HG03469 (cell line): ENCODE measurements at regions not wholly inside any gene's neighbourhood (a gene's known extent, or its start where the extent isn't known, plus 50 kb on each side); places are given as distances from the start of the nearest gene placed in this dataset.

Experiments used
- ATAC-seq: cut with Tn5 transposase; IDR thresholded peaks from one replicate; pipeline ENCODE4 v1.9.1; 2021; ENCODE audit warnings: mild to moderate bottlenecking, moderate library complexity, moderate number of reproducible peaks; ENCODE audit not compliant: unreplicated experiment

GRCh38 chr2:104658144-104658835 is 195.6 kb upstream of the POU3F3 start:
- no peak for ATAC-seq

DNA sequence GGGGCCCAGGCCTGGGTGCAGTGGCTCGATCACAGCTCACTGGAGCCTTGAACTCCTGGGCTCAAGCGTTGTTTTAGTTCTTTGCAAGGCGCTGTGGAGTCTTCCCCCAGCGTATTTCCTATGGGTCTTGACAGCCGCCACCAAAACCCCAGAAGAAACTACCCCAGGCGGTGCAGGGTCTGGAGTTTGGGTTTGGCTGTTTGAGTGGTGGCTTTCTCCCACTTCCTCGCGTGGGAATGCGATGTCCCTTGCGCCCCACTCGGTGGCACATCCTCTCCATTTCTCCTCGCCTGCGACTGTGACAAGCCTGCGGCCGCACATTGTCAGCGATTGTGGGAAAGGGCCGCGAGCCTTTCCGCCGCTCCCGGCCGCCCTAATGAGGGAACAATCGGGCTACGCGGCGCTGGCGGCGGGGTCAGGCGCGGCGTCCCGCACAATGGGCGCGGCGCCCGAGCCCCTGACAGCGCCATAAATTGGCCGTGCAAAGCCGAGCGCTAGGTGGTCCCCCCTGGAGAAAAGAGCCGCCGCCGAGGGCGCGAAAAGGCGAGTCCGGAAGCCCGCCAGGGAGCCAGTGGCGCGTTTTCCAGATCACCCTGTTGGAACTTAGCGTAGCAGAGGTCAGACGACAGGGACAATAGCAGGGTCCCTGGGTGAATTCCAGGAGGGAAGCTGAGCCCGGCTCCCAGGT is 194.9 kb upstream of the POU3F3 start:
- no peak for ATAC-seq

GRCh38 chr2:104660991-104661390 is 192.9 kb upstream of the POU3F3 start:
- no peak for ATAC-seq

DNA sequence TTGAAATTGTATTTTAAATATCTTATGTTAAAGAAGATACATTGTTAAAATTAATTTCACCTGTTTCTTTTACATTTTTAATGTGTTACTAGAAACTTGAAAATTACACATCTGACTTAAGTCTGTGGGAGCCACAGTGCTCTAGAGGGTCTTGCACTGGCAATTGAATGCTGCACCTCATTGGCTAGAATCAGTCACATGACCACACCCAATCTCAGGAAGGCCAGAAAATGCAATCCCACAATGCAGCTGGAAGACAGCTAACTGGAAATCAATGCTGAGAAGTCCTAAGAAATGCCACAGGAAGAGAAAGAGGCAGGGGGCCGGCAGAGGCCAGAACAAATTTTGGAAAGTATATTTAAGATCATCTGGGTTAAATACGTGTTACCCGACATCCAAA is 189.2 kb upstream of the POU3F3 start:
- no peak for ATAC-seq

DNA sequence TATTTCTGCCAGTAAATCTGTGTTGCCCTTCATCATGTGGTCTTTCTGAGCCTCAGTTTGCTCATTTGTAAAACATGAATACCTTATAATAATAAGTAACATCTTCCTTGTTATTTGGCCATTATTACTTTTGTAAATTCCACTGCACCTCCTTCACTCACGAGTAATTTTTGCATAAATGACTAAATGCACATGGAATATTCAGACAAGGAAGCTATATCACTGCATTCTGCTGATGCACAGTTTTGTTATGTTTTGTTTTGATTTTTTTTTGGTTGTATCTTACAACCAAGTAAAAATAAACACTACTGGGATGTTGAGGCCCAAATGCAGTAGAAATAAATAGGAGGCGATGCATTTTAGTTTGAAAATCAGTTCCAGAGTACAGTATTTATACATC is 185.3 kb upstream of the POU3F3 start:
- no peak for ATAC-seq

- ATAC-seq = no peak
Measured at GRCh38 chr2:104673225-104673624, 180.7 kb upstream of the POU3F3 start.

- no peak for ATAC-seq
Measured at GRCh38 chr2:104678181-104678580, 175.7 kb upstream of the POU3F3 start.

- no peak for ATAC-seq
Measured at GRCh38 chr2:104685591-104685990, 168.3 kb upstream of the POU3F3 start.

GRCh38 chr2:104687147-104687546 is 166.8 kb upstream of the POU3F3 start:
- no peak for ATAC-seq

GRCh38 chr2:104690255-104690984 is 163.5 kb upstream of the POU3F3 start:
- no peak for ATAC-seq

GRCh38 chr2:104698276-104698675 is 155.6 kb upstream of the POU3F3 start:
- no peak for ATAC-seq

GRCh38 chr2:104701411-104701911 is 152.5 kb upstream of the POU3F3 start:
- ATAC-seq = no peak

- no peak for ATAC-seq
Measured at GRCh38 chr2:104702031-104702850, 151.7 kb upstream of the POU3F3 start.

DNA sequence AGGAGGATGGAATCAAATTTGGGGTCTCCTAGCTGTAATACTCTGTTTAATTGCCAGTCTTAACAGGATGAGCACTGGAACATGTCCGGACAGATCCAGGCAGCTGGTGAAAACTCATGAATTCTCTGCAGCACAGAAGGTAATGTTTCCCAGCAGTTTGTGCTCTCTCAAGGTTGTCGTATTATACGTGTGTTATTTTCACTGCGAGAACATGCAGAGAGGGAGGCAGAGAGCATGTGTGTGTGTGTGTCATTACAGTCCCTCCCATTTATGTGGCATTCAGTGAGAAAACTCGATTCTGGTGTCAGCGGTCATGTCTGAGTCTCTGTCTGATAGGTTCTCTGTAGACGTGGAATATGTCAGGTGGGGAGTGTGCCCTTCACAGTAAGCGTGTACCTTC is 150.2 kb upstream of the POU3F3 start:
- ATAC-seq = no peak

- ATAC-seq = no peak
Measured at GRCh38 chr2:104704496-104705245, 149.2 kb upstream of the POU3F3 start.

- no peak for ATAC-seq
Measured at GRCh38 chr2:104707056-104707455, 146.9 kb upstream of the POU3F3 start.

DNA sequence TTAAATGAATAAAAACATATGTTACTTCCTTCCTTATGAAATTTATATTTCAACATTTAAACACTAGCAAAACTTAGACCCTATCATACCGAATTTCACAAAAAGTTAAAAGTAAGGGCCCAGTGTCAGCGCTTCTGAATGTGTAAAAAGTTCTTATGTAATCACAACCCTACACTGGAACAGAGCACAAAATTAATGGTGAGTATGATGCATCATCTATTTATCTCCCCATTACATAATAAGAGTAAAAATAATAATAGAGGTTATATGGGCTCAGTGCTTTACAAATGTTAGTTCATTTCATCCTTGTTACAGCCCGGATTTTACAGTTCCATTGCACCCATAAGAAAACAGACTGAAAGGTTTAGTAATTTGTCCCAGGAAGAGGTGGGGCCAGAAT is 144.9 kb upstream of the POU3F3 start:
- ATAC-seq = no peak

GRCh38 chr2:104716061-104716460 is 137.9 kb upstream of the POU3F3 start:
- ATAC-seq = no peak

DNA sequence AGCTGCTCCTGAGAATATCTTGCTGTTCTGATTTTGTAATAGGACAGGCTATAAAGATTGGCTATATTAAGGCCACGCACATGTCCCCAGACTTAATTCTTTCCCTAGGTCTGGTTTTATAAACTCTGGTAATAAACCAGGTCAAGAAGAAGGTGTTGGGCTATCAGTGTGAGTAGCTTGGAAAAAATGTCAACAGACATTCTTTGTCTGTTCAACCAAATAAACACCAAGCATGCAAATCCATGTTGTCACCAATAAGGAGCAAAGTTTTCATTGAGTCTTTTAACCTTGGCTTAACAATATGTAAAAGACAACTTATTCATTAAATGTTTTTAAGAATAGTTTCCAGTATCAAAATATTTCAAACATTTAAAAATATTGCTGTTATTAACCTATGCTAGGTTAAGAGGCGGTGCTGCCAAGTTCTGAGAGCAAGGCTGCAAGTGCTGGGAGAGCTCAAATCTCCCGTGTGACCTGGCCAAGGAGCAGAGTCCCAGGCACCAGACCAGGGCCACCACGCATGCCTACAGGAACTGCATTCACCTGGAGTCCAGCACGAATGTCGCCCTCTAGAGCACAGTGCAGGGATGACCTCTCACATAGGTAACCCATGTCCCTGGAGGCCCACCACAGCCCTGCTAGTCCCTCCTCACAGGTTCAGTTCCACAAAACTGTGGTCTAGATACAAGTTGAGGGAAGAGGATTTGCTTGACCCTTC is 120.5 kb upstream of the POU3F3 start:
- peak; percentile 84 for ATAC-seq
